ENCODE measurements at regions not wholly inside any gene's neighbourhood (a gene's known extent, or its start where the extent isn't known, plus 50 kb on each side); places are given as distances from the start of the nearest gene placed in this dataset.

GRCh38 chr7:36023033-36023560, 130.0 kb upstream of the EEPD1 start:
- H3K36me3 ChIP-seq (ENCODE audit: control insufficient read depth in 1 of 2, insufficient read depth in 2 of 2, low read length in 1 of 2), result no peaks in the 10 kb centered on the region
- WGBS, 2 donors, result 92 to 97% methylated on average over 2 of the region's 2 CpGs
- H3K4me1 ChIP-seq (ENCODE audit: control insufficient read depth in 1 of 2, insufficient read depth in 2 of 2, low read length in 2 of 2), result no peaks in the 10 kb centered on the region
- no peaks in the 10 kb centered on the region for H3K27me3 ChIP-seq (ENCODE audit: control insufficient read depth in 1 of 2, insufficient read depth in 2 of 2, low read length in 1 of 2)
- ATAC-seq (ENCODE audit: low FRiP score), result no peak
- no peaks in the 10 kb centered on the region for H3K9me3 ChIP-seq (ENCODE audit: control insufficient read depth, low read length)
- intact Hi-C loops (cut with DNase I), result no loop called here
- no peak overlapping the region for H3K4me3 ChIP-seq (ENCODE audit: low read length in 2 of 2)
- DNase-seq, result no peak
- H3K27ac ChIP-seq (ENCODE audit: low read depth in 1 of 2, low read length in 2 of 2), result no peak overlapping the region

DNA sequence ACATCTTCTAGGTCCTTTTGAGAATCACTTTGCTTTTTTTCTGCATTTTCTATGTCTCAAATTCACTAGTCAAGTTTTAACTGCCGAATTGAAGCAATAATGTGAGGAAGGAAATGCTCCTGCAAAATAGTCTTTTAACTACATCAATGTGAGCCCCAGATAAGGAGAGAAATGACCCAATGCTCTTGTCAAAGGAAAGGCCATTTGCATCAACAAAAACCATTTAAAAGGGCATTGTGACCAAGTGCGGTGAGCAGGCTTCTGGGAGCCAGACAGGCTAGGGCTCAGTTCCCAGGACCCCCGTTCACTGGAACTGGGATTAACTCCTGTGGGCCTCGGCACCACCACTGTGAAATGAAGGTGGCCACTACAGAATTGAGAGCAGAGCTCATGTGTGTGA, 127.9 kb upstream of the EEPD1 start:
- H3K4me1 ChIP-seq (ENCODE audit: control insufficient read depth in 1 of 2, insufficient read depth in 2 of 2, low read length in 2 of 2), result no peaks in the 10 kb centered on the region
- no peaks in the 10 kb centered on the region for H3K36me3 ChIP-seq (ENCODE audit: control insufficient read depth in 1 of 2, insufficient read depth in 2 of 2, low read length in 1 of 2)
- no peaks in the 10 kb centered on the region for H3K27me3 ChIP-seq (ENCODE audit: control insufficient read depth in 1 of 2, insufficient read depth in 2 of 2, low read length in 1 of 2)
- intact Hi-C loops (cut with DNase I), result no loop called here
- DNase-seq (no peak), ATAC-seq (ENCODE audit: low FRiP score) (no peak)
- WGBS, 2 donors, result 97 to 99% methylated on average over 4 of the region's 4 CpGs
- no peaks in the 10 kb centered on the region for H3K9me3 ChIP-seq (ENCODE audit: control insufficient read depth, low read length)
- H3K27ac ChIP-seq (ENCODE audit: low read depth in 1 of 2, low read length in 2 of 2), result no peak overlapping the region
- H3K4me3 ChIP-seq (ENCODE audit: low read length in 2 of 2), result no peak overlapping the region

DNA sequence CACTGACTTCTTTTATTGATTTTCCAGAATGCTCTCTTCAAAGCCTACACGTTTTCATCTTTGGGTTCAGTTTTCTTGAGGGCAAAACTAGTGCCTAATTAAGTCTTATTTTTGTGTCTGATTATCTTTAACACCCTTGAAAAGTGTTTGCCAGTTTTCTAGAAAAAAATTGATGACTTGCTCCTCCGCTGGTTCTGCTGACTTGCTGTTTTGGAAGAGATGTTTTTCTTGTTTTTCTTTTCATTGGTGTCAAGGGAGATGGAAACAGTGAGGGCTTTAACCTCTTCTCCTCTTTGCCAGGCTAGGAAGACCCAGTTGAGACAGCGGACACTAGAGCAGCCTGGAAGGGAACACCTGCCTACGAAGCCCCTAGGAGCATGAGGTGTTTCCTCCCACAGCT, 123.7 kb upstream of the EEPD1 start:
- H3K27ac ChIP-seq (ENCODE audit: low read depth in 1 of 2, low read length in 2 of 2), result no peak overlapping the region
- no peaks in the 10 kb centered on the region for H3K4me1 ChIP-seq (ENCODE audit: control insufficient read depth in 1 of 2, insufficient read depth in 2 of 2, low read length in 2 of 2)
- H3K36me3 ChIP-seq (ENCODE audit: control insufficient read depth in 1 of 2, insufficient read depth in 2 of 2, low read length in 1 of 2), result no peaks in the 10 kb centered on the region
- ATAC-seq (ENCODE audit: low FRiP score), result no peak
- H3K4me3 ChIP-seq (ENCODE audit: low read length in 2 of 2), result no peak overlapping the region
- DNase-seq, result no peak
- intact Hi-C loops (cut with DNase I), result no loop called here
- 70 to 72% methylated on average over 4 of the region's 4 CpGs for WGBS, 2 donors
- no peaks in the 10 kb centered on the region for H3K9me3 ChIP-seq (ENCODE audit: control insufficient read depth, low read length)
- H3K27me3 ChIP-seq (ENCODE audit: control insufficient read depth in 1 of 2, insufficient read depth in 2 of 2, low read length in 1 of 2), result no peaks in the 10 kb centered on the region

DNA sequence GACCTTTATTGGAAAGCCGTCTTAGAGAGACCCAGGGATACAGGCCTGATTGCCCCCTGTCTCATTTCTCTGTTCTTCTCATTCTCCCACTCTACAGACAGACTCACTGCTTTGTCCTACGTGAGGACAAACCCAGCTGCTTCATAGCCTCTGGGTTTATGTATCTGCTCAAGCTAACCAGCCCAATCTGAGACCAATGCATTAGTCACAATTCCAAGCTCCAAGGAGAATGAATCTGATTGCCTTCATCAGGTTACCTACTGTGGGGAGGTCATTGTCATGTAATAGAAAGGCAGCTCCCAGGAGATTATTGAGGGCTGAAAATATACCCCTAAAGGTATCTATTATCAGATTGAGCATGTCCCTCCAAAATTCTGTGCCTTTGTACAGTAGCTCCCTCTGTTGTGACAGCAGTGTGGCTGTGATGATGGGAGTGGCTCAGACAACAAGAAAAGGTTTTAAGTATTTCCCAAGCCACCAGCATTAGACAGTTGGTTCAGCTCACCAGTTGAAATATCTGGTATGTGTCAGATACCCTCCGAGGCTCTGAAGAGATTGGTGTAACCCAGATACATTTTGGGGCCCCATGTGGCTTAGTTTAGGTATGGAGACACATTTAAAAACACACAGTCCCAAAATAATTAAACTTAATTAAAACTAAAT, 123.1 kb upstream of the EEPD1 start:
- intact Hi-C loops (cut with DNase I), result no loop called here
- 95 to 99% methylated on average over 3 of the region's 3 CpGs for WGBS, 2 donors

GRCh38 chr7:36032361-36032818, 120.7 kb upstream of the EEPD1 start:
- Histone ChIP-seq H3K36me3 (ENCODE audit: control insufficient read depth in 1 of 2, insufficient read depth in 2 of 2, low read length in 1 of 2) (no peaks in the 10 kb centered on the region), H3K27me3 (ENCODE audit: control insufficient read depth in 1 of 2, insufficient read depth in 2 of 2, low read length in 1 of 2) (no peaks in the 10 kb centered on the region), H3K4me3 (ENCODE audit: low read length in 2 of 2) (no peak overlapping the region), H3K4me1 (ENCODE audit: control insufficient read depth in 1 of 2, insufficient read depth in 2 of 2, low read length in 2 of 2) (no peaks in the 10 kb centered on the region), H3K9me3 (ENCODE audit: control insufficient read depth, low read length) (no peaks in the 10 kb centered on the region), H3K27ac (ENCODE audit: low read depth in 1 of 2, low read length in 2 of 2) (no peak overlapping the region)
- DNase-seq (no peak), ATAC-seq (ENCODE audit: low FRiP score) (no peak)
- 8 to 16% methylated on average over 5 of the region's 5 CpGs for whole genome bisulfite sequencing, 2 donors
- intact Hi-C loops (cut with DNase I), result no loop called here

More for the DNA sequence above, 123.1 kb upstream of the EEPD1 start:
- DNase-seq, result no peak
- no peaks in the 10 kb centered on the region for H3K4me1 ChIP-seq (ENCODE audit: control insufficient read depth in 1 of 2, insufficient read depth in 2 of 2, low read length in 2 of 2)
- no peaks in the 10 kb centered on the region for H3K27me3 ChIP-seq (ENCODE audit: control insufficient read depth in 1 of 2, insufficient read depth in 2 of 2, low read length in 1 of 2)
- H3K9me3 ChIP-seq (ENCODE audit: control insufficient read depth, low read length), result no peaks in the 10 kb centered on the region
- no peak overlapping the region for H3K4me3 ChIP-seq (ENCODE audit: low read length in 2 of 2)
- no peaks in the 10 kb centered on the region for H3K36me3 ChIP-seq (ENCODE audit: control insufficient read depth in 1 of 2, insufficient read depth in 2 of 2, low read length in 1 of 2)
- H3K27ac ChIP-seq (ENCODE audit: low read depth in 1 of 2, low read length in 2 of 2), result no peak overlapping the region
- ATAC-seq (ENCODE audit: low FRiP score), result no peak

DNA sequence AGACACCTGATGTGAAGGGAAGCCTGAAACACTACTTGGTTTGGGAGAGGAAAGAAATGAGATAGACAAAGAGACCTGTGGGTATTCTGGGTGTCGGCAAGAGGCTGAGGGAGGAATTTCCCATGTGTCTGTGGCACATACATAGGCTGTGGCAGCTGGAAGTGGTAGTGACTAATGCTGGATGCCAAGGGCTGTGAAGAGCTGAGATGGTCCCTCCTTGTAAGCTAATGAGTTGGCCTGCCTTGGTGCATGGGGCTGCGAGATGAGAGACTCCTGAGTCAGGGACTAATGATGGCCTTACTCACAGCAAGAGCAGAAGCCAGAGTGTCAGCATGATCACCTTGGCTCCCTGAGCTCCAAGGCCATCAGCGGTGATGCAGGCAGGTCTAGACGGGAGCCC, 119.0 kb upstream of the EEPD1 start:
- ATAC-seq (ENCODE audit: low FRiP score), result no peak
- 94 to 98% methylated on average over 4 of the region's 4 CpGs for WGBS, 2 donors
- DNase-seq, result no peak
- no peaks in the 10 kb centered on the region for H3K27me3 ChIP-seq (ENCODE audit: control insufficient read depth in 1 of 2, insufficient read depth in 2 of 2, low read length in 1 of 2)
- no peaks in the 10 kb centered on the region for H3K4me1 ChIP-seq (ENCODE audit: control insufficient read depth in 1 of 2, insufficient read depth in 2 of 2, low read length in 2 of 2)
- H3K27ac ChIP-seq (ENCODE audit: low read depth in 1 of 2, low read length in 2 of 2), result no peak overlapping the region
- no peak overlapping the region for H3K4me3 ChIP-seq (ENCODE audit: low read length in 2 of 2)
- intact Hi-C loops (cut with DNase I), result no loop called here
- no peaks in the 10 kb centered on the region for H3K9me3 ChIP-seq (ENCODE audit: control insufficient read depth, low read length)
- no peaks in the 10 kb centered on the region for H3K36me3 ChIP-seq (ENCODE audit: control insufficient read depth in 1 of 2, insufficient read depth in 2 of 2, low read length in 1 of 2)

DNA sequence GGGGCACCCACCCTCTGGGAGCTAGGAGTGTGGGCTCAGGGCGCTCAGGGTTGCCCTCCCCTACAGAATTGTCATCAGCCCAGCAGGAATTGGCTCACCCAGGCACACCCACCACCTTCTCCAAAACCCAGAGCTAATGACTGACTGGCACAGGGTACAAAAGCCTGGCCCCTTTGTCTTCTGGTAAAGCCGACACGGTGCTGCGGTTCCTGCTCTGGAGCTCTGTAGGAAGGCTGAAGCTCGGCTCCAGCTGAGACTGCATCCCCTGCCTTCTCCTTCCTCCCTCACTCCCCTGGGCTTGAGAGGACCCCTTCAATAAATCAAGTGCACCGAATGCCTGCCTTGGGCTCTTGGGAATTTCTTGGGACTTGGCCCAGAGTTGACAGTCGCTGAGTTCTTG, 117.9 kb upstream of the EEPD1 start:
- ATAC-seq (ENCODE audit: low FRiP score), result no peak
- H3K4me3 ChIP-seq (ENCODE audit: low read length in 2 of 2), result no peak overlapping the region
- intact Hi-C loops (cut with DNase I), result no loop called here
- no peaks in the 10 kb centered on the region for H3K4me1 ChIP-seq (ENCODE audit: control insufficient read depth in 1 of 2, insufficient read depth in 2 of 2, low read length in 2 of 2)
- WGBS, 2 donors, result 19 to 37% methylated on average over 7 of the region's 7 CpGs
- no peak for DNase-seq
- H3K9me3 ChIP-seq (ENCODE audit: control insufficient read depth, low read length), result no peaks in the 10 kb centered on the region
- no peak overlapping the region for H3K27ac ChIP-seq (ENCODE audit: low read depth in 1 of 2, low read length in 2 of 2)
- no peaks in the 10 kb centered on the region for H3K27me3 ChIP-seq (ENCODE audit: control insufficient read depth in 1 of 2, insufficient read depth in 2 of 2, low read length in 1 of 2)
- no peaks in the 10 kb centered on the region for H3K36me3 ChIP-seq (ENCODE audit: control insufficient read depth in 1 of 2, insufficient read depth in 2 of 2, low read length in 1 of 2)

GRCh38 chr7:36036590-36036989, 116.5 kb upstream of the EEPD1 start:
- peak; percentile 67 for ATAC-seq (ENCODE audit: low FRiP score)
- Histone ChIP-seq H3K27me3 (ENCODE audit: control insufficient read depth in 1 of 2, insufficient read depth in 2 of 2, low read length in 1 of 2) (no peaks in the 10 kb centered on the region), H3K27ac (ENCODE audit: low read depth in 1 of 2, low read length in 2 of 2) (peak overlapping the region in 1 of 2 donors; percentile 69), H3K4me3 (ENCODE audit: low read length in 2 of 2) (no peak overlapping the region), H3K36me3 (ENCODE audit: control insufficient read depth in 1 of 2, insufficient read depth in 2 of 2, low read length in 1 of 2) (no peaks in the 10 kb centered on the region), H3K4me1 (ENCODE audit: control insufficient read depth in 1 of 2, insufficient read depth in 2 of 2, low read length in 2 of 2) (no peaks in the 10 kb centered on the region), H3K9me3 (ENCODE audit: control insufficient read depth, low read length) (no peaks in the 10 kb centered on the region)
- intact Hi-C loops (cut with DNase I), result no loop called here
- DNase-seq, result no peak
- 52 to 61% methylated on average over 4 of the region's 4 CpGs for WGBS, 2 donors

DNA sequence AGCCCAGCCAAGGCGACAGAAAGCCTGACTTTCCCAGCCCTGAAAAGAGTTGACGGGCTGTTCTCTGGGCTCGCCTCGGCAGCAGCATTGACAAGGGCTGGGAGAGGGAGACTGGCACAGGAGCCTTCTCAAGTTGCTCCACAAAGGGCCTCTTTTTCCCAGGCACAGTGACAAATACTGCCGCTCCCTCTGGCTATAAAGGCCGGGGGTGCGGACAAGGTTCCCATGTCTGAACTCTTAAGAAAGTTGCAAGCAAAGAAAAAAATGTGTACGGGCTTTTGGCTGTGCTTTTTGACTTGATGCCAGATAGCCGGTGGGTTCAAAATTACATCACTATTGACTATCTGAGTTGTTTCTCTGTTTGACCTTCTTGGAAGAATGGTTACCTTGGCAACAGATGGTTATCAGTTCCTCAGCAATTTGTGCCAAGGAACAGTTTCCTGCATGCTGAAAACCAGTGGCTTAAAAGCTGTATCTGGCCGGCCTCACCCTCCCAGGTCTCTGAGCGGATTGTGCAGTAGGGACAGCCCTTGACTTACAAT, 115.9 kb upstream of the EEPD1 start:
- H3K4me3 ChIP-seq (ENCODE audit: low read length in 2 of 2), result no peak overlapping the region
- intact Hi-C loops (cut with DNase I), result no loop called here
- no peaks in the 10 kb centered on the region for H3K27me3 ChIP-seq (ENCODE audit: control insufficient read depth in 1 of 2, insufficient read depth in 2 of 2, low read length in 1 of 2)
- ATAC-seq (ENCODE audit: low FRiP score) (peak; percentile 81), DNase-seq (peak in 1 of 2 donors; percentile 69)
- no peaks in the 10 kb centered on the region for H3K4me1 ChIP-seq (ENCODE audit: control insufficient read depth in 1 of 2, insufficient read depth in 2 of 2, low read length in 2 of 2)
- H3K27ac ChIP-seq (ENCODE audit: low read depth in 1 of 2, low read length in 2 of 2), result peak overlapping the region in 1 of 2 donors; percentile 69
- no peaks in the 10 kb centered on the region for H3K36me3 ChIP-seq (ENCODE audit: control insufficient read depth in 1 of 2, insufficient read depth in 2 of 2, low read length in 1 of 2)
- WGBS, 2 donors, result 2 to 3% methylated on average over 11 of the region's 11 CpGs
- no peaks in the 10 kb centered on the region for H3K9me3 ChIP-seq (ENCODE audit: control insufficient read depth, low read length)
